ENCODE measurements at regions not wholly inside any gene's neighbourhood (a gene's known extent, or its start where the extent isn't known, plus 50 kb on each side); places are given as distances from the start of the nearest gene placed in this dataset.

DNA sequence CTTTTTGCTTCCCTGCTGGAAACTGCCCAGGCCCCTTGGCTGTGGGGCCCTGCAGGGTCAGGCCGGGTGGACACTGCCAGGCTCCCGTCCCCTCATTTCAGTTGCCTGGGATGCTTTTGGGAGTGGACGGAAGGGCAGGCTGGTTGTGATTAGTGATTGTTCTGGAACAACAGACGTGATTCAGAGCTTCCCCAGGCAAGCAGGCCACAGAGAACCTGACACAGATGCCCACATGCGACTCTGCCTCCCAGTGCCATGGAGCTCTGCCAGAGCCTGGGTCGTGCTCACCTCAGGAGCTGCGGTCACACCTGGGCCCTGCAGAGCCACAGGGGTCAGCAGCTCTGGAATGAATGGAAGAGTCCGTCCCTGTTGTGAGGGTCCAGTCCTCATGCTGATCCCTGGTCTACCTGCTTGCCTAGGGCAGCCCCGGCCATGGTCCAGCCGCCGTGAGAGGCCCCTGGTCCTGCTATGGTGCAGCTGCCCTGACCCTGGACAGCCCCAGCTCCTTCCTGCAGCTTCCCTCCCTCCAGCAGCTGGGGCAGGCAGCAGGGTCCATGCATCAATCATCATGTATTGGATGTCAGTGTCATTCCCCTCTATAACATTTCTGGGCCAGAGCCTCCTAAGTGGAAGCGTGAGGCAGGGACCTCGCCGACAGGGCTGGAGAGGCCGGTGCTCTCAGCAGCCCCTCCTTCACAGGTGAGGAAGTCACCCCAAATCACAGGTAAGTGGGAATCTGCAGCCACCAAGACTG, 518.6 kb upstream of the MYT1L start (continued):
- TF ChIP-seq, protein P1, sequence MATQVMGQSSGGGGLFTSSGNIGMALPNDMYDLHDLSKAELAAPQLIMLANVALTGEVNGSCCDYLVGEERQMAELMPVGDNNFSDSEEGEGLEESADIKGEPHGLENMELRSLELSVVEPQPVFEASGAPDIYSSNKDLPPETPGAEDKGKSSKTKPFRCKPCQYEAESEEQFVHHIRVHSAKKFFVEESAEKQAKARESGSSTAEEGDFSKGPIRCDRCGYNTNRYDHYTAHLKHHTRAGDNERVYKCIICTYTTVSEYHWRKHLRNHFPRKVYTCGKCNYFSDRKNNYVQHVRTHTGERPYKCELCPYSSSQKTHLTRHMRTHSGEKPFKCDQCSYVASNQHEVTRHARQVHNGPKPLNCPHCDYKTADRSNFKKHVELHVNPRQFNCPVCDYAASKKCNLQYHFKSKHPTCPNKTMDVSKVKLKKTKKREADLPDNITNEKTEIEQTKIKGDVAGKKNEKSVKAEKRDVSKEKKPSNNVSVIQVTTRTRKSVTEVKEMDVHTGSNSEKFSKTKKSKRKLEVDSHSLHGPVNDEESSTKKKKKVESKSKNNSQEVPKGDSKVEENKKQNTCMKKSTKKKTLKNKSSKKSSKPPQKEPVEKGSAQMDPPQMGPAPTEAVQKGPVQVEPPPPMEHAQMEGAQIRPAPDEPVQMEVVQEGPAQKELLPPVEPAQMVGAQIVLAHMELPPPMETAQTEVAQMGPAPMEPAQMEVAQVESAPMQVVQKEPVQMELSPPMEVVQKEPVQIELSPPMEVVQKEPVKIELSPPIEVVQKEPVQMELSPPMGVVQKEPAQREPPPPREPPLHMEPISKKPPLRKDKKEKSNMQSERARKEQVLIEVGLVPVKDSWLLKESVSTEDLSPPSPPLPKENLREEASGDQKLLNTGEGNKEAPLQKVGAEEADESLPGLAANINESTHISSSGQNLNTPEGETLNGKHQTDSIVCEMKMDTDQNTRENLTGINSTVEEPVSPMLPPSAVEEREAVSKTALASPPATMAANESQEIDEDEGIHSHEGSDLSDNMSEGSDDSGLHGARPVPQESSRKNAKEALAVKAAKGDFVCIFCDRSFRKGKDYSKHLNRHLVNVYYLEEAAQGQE (IDR thresholded peaks at IDR 0.05; ENCODE audit: low read depth, low read length): no peak
- TF ChIP-seq, protein P2, sequence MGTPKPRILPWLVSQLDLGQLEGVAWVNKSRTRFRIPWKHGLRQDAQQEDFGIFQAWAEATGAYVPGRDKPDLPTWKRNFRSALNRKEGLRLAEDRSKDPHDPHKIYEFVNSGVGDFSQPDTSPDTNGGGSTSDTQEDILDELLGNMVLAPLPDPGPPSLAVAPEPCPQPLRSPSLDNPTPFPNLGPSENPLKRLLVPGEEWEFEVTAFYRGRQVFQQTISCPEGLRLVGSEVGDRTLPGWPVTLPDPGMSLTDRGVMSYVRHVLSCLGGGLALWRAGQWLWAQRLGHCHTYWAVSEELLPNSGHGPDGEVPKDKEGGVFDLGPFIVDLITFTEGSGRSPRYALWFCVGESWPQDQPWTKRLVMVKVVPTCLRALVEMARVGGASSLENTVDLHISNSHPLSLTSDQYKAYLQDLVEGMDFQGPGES (IDR thresholded peaks at IDR 0.05; ENCODE audit: low read depth, low read length): no peak
- TF ChIP-seq NFIC (IDR thresholded peaks at IDR 0.05; ENCODE audit: borderline replicate concordance): no peak
- peak in 1 of 2 experiments; percentile 86; a peak in 2 of 4 replicates for TF ChIP-seq EP300 (IDR thresholded peaks at IDR 0.05; ENCODE audit: borderline replicate concordance in 1 of 2, low read depth in 1 of 2, low read length in 1 of 2)
- no peak for TF ChIP-seq GATA2 (CRISPR knock-in tag; IDR thresholded peaks at IDR 0.05)
- TF ChIP-seq, protein P3, sequence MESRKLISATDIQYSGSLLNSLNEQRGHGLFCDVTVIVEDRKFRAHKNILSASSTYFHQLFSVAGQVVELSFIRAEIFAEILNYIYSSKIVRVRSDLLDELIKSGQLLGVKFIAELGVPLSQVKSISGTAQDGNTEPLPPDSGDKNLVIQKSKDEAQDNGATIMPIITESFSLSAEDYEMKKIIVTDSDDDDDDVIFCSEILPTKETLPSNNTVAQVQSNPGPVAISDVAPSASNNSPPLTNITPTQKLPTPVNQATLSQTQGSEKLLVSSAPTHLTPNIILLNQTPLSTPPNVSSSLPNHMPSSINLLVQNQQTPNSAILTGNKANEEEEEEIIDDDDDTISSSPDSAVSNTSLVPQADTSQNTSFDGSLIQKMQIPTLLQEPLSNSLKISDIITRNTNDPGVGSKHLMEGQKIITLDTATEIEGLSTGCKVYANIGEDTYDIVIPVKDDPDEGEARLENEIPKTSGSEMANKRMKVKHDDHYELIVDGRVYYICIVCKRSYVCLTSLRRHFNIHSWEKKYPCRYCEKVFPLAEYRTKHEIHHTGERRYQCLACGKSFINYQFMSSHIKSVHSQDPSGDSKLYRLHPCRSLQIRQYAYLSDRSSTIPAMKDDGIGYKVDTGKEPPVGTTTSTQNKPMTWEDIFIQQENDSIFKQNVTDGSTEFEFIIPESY (IDR thresholded peaks at IDR 0.05; ENCODE audit: borderline replicate concordance, low read depth): no peak
- no peak for TF ChIP-seq TCF12 (IDR thresholded peaks at IDR 0.05)
- peak; percentile 25 for TF ChIP-seq CHD2 (IDR thresholded peaks at IDR 0.05; ENCODE audit: low read length, partially characterized antibody)
- no peak for TF ChIP-seq FOXM1 (IDR thresholded peaks at IDR 0.05; ENCODE audit: low read depth)
- no peak for TF ChIP-seq GABPA (IDR thresholded peaks at IDR 0.05; ENCODE audit: low read depth)
- TF ChIP-seq, protein P4, sequence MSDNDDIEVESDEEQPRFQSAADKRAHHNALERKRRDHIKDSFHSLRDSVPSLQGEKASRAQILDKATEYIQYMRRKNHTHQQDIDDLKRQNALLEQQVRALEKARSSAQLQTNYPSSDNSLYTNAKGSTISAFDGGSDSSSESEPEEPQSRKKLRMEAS (IDR thresholded peaks at IDR 0.05; ENCODE audit: low read depth): no peak
- no peak for TF ChIP-seq NRF1 (IDR thresholded peaks at IDR 0.05; ENCODE audit: low read depth, low read length)
- peak; percentile 39 for TF ChIP-seq RAD21 (IDR thresholded peaks at IDR 0.05; ENCODE audit: low read length)
- no peak for TF ChIP-seq TAF1 (IDR thresholded peaks at IDR 0.05; ENCODE audit: borderline replicate concordance, low read depth, low read length)
